GM06990 (cell line): ENCODE measurements at regions not wholly inside any gene's neighbourhood (a gene's known extent, or its start where the extent isn't known, plus 50 kb on each side); places are given as distances from the start of the nearest gene placed in this dataset.

Experiments
- DNase-seq: peaks from one replicate; pipeline ENCODE4 v3.0.0-alpha.2; 2011; ENCODE audit not compliant: insufficient read length; ENCODE audit errors: extremely low read depth
- H3K27me3 ChIP-seq: replicated peaks from 2 replicates; pipeline ENCODE4 v1.6.0; 2011; ENCODE audit warnings: low read length; ENCODE audit not compliant: control insufficient read depth, insufficient read depth
- H3K36me3 ChIP-seq: 2 replicates; pipeline ENCODE4 v1.5.1; 2011; ENCODE audit warnings: low read length; ENCODE audit not compliant: control insufficient read depth, insufficient read depth
- H3K4me3 ChIP-seq: replicated peaks from 2 replicates; pipeline ENCODE4 v1.5.1; 2011; ENCODE audit warnings: low read depth, mild to moderate bottlenecking, control low read depth, low read length
- TF ChIP-seq, protein P1 (sequence below): IDR thresholded peaks from 2 replicates; pipeline ENCODE4 v1.5.1; 2011; ENCODE audit warnings: low read length, control low read depth, mild to moderate bottlenecking, inconsistent platforms; ENCODE audit not compliant: insufficient read depth, poor library complexity, severe bottlenecking

DNA sequence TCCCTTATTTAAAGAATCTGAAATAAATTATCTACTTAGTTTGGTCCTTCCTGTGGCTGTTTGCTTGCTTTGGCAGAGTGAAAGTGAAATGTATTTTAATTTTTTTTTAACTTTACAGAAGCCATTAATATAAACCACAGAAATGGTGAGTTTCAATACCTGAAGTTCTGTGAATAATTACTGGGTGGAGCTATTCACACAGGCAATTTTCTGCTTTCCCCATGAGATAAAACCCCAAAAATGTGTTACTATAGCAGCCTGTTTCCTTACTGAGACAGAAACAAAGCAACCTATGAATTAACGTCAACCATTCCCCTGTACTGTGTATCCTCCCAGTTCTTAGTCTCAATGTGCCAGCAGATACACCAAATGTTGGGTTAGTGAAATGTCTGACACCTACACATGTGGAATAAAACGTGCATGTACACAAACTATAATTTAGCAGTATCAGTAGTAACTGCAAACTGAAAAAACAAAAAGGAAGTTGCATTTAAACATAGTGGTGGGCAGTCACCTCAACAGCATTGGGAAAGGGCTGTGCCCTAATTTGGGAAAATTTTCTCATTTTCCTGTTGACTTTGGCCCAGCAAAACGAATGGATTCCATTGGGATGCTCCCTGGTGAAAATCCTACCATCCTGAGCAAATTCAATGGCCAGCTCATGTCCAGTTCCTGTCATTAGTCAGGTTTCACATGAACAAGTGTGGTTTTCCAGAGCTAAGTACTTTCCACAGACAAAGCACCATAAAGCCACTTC lies 73.1 kb upstream of the RMDN2 start:
- Histone ChIP-seq H3K27me3 (no peaks in the 10 kb centered on the region; the same call in 1 of the 2 replicates), H3K4me3 (no peak overlapping the region; the same call in 1 of the 2 replicates), H3K36me3 (no peaks in the 10 kb centered on the region)
- peak; percentile 65 for DNase-seq
- TF ChIP-seq, protein P1, sequence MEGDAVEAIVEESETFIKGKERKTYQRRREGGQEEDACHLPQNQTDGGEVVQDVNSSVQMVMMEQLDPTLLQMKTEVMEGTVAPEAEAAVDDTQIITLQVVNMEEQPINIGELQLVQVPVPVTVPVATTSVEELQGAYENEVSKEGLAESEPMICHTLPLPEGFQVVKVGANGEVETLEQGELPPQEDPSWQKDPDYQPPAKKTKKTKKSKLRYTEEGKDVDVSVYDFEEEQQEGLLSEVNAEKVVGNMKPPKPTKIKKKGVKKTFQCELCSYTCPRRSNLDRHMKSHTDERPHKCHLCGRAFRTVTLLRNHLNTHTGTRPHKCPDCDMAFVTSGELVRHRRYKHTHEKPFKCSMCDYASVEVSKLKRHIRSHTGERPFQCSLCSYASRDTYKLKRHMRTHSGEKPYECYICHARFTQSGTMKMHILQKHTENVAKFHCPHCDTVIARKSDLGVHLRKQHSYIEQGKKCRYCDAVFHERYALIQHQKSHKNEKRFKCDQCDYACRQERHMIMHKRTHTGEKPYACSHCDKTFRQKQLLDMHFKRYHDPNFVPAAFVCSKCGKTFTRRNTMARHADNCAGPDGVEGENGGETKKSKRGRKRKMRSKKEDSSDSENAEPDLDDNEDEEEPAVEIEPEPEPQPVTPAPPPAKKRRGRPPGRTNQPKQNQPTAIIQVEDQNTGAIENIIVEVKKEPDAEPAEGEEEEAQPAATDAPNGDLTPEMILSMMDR: no peak

DNA sequence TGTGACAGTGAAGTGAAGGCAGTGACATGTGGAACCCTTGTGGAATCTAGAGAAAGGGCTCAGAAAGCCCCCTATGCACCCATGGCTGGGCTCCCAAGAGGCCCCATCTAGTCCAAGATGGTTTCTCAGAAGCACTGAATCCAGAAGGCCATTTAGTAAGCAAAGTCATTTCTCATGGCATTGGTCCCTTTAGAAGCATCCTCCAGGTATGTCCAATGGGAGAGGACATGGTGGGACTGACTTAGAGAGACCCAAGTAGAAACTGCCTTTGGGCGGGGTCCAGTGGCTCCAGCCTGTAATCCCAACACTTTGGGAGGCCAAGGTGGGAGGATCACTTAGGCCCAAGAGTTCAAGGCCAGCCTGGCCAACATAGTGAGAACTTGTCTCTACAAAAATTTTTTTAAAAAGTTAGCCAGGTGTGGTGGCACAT lies 72.5 kb upstream of the RMDN2 start:
- TF ChIP-seq, protein P1: no peak
- Histone ChIP-seq H3K27me3 (no peaks in the 10 kb centered on the region; the same call in 1 of the 2 replicates), H3K4me3 (no peak overlapping the region), H3K36me3 (no peaks in the 10 kb centered on the region)
- no peak for DNase-seq

DNA sequence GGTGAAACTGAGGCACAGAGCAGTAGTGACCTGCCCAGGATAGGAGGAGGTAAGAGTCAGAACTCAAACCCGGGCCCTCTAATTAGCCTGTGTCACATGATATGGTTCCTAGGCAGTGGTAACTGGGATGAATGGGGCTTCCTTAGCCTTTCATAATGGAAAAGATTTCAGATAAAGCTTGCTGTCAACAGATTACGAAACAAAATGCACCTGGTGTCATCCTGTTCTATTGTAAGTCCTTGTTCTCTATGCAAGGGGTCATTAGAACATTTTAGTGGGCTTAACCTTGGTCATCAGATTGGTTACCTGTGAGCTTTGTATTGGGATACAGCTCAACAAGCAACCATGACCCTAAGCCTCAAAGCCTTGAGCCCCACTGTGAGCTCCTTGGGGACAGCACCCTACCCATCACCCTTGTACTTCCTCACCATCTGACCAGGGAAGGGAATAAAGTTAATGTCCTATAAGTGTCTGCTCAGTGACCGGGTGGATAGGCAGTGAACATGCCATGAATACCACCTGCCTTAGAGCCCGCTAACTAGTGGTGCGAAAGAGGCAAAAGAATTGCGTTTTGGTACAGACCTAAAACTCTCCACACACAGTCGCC lies 70.3 kb upstream of the RMDN2 start:
- Histone ChIP-seq H3K27me3 (no peaks in the 10 kb centered on the region), H3K4me3 (no peak overlapping the region), H3K36me3 (no peaks in the 10 kb centered on the region)
- no peak for DNase-seq
- TF ChIP-seq, protein P1: no peak

DNA sequence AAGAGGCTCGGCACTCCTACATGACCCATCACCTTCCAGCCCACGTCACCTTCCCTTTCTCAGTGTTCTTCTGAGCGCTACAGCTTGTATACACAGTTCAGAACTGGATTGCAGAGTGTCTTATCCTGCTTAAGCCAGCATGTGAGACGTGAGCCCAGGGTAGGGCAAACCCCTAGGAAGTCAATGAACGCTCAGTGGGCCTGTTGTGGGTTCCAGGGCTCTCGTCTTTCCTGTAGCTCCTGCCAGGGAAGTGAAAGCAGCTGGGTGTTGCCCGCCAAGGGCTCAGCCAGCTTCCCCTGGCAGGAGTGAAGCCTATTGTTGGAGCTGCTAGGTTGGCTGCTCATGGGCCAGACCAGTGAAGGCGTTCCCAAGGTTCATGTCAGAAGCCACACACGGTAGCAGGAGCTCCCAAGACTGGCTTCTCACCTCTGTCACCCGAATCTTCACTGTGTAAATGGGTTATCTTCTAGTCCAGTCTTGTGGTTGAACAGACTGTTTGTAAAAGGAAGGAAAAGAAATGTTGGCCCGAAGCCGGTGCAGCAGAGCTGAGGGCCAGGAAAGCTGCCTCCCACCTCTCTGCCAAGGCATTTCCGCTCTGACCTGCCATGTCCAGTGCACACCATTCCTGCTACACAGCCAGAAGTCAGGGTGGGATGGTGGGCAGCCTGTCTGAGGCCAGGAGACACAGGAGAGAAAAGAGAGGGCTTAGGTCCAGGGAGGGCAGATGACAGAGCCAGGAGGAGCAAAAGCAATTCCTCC lies 69.6 kb upstream of the RMDN2 start:
- TF ChIP-seq, protein P1: no peak
- DNase-seq: no peak
- no peaks in the 10 kb centered on the region for H3K27me3 ChIP-seq
- no peak overlapping the region for H3K4me3 ChIP-seq
- no peaks in the 10 kb centered on the region for H3K36me3 ChIP-seq

DNA sequence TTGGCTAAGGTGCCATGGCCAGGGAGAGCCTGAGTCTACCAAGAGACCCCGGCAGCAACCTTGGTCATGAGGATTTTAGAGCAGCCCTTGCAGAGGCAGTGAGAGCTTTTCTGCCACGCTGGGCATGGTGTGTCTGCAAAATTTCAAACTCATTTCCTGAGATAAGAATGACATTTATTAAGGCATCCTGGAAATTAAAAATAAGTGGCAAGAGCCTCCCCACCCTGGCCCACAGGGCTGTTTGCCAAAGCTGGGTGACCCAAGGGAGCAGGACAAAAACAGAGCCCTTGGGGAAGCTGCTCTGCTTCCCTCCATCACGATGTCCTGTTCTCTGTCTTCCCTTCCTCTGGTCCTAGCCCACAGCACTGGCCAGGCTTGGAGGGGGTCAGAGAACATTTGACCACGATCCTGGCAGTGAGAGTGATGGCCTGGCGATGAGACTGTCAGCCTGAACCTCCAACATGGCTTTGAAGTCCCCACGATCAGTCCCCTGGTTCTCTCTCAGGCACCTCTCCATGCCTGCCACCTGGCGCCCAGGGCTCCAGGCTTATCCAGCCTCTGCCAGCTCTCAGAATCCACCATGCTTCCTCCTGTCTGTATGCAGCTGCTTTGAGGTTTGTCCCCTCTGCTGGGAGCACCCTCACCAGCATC lies 68.9 kb upstream of the RMDN2 start:
- TF ChIP-seq, protein P1: no peak
- DNase-seq: no peak
- Histone ChIP-seq H3K27me3 (no peaks in the 10 kb centered on the region), H3K36me3 (no peaks in the 10 kb centered on the region), H3K4me3 (no peak overlapping the region)
